ENCODE measurements at regions not wholly inside any gene's neighbourhood (a gene's known extent, or its start where the extent isn't known, plus 50 kb on each side); places are given as distances from the start of the nearest gene placed in this dataset.
A peak's percentile ranks its signal among the peaks of the same experiment; 100 is the strongest.

DNA sequence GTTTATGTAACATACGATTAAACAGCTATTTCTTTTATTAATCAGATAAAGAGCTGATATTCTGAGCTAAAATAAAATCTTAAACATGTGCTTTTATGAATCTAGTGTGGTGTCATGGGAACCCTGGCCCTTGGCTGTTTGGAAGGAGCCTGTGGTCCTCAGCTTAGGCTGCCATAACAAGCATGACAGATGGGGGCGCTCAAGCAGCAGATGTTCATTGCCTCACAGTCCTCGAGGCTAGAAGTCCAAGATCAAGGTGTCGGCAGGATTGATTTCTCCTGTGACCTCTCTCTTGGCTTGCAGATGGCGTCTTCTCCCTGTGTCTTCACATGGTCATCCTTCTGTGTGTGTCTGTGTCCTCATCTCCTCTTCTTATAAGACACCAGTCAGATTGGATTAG is 448.2 kb downstream of the GADD45G start:
- no peak for TF ChIP-seq EP300 (IDR thresholded peaks at IDR 0.05; ENCODE audit: low read depth)
- TF ChIP-seq, protein P1, sequence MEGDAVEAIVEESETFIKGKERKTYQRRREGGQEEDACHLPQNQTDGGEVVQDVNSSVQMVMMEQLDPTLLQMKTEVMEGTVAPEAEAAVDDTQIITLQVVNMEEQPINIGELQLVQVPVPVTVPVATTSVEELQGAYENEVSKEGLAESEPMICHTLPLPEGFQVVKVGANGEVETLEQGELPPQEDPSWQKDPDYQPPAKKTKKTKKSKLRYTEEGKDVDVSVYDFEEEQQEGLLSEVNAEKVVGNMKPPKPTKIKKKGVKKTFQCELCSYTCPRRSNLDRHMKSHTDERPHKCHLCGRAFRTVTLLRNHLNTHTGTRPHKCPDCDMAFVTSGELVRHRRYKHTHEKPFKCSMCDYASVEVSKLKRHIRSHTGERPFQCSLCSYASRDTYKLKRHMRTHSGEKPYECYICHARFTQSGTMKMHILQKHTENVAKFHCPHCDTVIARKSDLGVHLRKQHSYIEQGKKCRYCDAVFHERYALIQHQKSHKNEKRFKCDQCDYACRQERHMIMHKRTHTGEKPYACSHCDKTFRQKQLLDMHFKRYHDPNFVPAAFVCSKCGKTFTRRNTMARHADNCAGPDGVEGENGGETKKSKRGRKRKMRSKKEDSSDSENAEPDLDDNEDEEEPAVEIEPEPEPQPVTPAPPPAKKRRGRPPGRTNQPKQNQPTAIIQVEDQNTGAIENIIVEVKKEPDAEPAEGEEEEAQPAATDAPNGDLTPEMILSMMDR (IDR thresholded peaks at IDR 0.05), result peak in 1 of 5 experiments; percentile 18
